Panc1 (cell line): ENCODE measurements at regions not wholly inside any gene's neighbourhood (a gene's known extent, or its start where the extent isn't known, plus 50 kb on each side); places are given as distances from the start of the nearest gene placed in this dataset.

ENCODE experiments used
- ATAC-seq: fragments of 200-7000 bp; cut with Tn5 transposase; 2 replicates; pipeline ENCODE4 v1.9.1; 2020; ENCODE audit warnings: mild to moderate bottlenecking, moderate library complexity
- BruUV-seq: library from RNA; stranded (reverse); fragments of 400-500 nt; replicated peaks from 2 replicates; lab custom pipeline; 2021; lab: Mats Ljungman, UMichigan
- CTCF ChIA-PET: fragments of 300-600 bp; sonication (Branson Sonifier 250); formaldehyde crosslinking; loops from one replicate; lab custom pipeline; 2022; ENCODE audit warnings: antibody characterized with exemption; lab: Charles Lee
- POLR2A ChIA-PET: fragments of 300-600 bp; sonication (Branson Sonifier 250); formaldehyde crosslinking; loops from one replicate; lab custom pipeline; 2022; ENCODE audit warnings: antibody characterized with exemption; lab: Charles Lee
- DNase-seq: peaks from one replicate; pipeline ENCODE4 v3.0.0-alpha.2; 2010; ENCODE audit warnings: low read depth, low spot score
- H3K27ac ChIP-seq: 2 replicates; pipeline ENCODE4 v1.5.1; 2011; ENCODE audit warnings: mild to moderate bottlenecking, low read length, inconsistent platforms
- H3K27me3 ChIP-seq: fragments of 200-500 bp; sonication (Bioruptor generic); 2 replicates; pipeline ENCODE4 v1.6.0; 2014; ENCODE audit warnings: low read length, inconsistent platforms; ENCODE audit not compliant: control insufficient read depth, insufficient read depth
- H3K36me3 ChIP-seq: fragments of 200-500 bp; sonication (Bioruptor generic); 2 replicates; pipeline ENCODE4 v1.5.1; 2014; ENCODE audit warnings: inconsistent platforms, mild to moderate bottlenecking, low read length, moderate library complexity; ENCODE audit not compliant: control insufficient read depth, insufficient read depth
- H3K4me1 ChIP-seq: 2 replicates; pipeline ENCODE4 v1.5.1; 2011; ENCODE audit warnings: inconsistent platforms, mild to moderate bottlenecking, low read length, moderate library complexity; ENCODE audit not compliant: control insufficient read depth, insufficient read depth
- H3K4me3 ChIP-seq, 2 experiments: 2 replicates each; pipeline ENCODE4 v1.5.1; 2011 to 2012; ENCODE audit warnings: low read depth in 2 of 2, low read length in 2 of 2, mild to moderate bottlenecking in 2 of 2, inconsistent platforms in 1 of 2, moderate library complexity in 1 of 2
- H3K9me3 ChIP-seq: fragments of 200-500 bp; sonication (Bioruptor generic); 2 replicates; pipeline ENCODE4 v1.5.1; 2014; ENCODE audit warnings: low read depth, mild to moderate bottlenecking, inconsistent platforms, low read length, moderate library complexity; ENCODE audit not compliant: control insufficient read depth, insufficient read depth
- POLR2AphosphoS5 ChIP-seq: IDR thresholded peaks from 2 replicates; pipeline ENCODE4 v1.6.1; 2012; ENCODE audit warnings: mild to moderate bottlenecking, low read depth, low read length, moderate library complexity
- SIN3A ChIP-seq: IDR thresholded peaks from 2 replicates; pipeline ENCODE4 v1.6.1; 2012; ENCODE audit warnings: low read depth, mild to moderate bottlenecking, low read length, moderate library complexity, borderline replicate concordance; ENCODE audit not compliant: insufficient read depth
- TCF7L2 ChIP-seq: IDR thresholded peaks from 2 replicates; pipeline ENCODE4 v1.6.1; 2011; ENCODE audit warnings: mild to moderate bottlenecking, low read depth, low read length, inconsistent platforms
- in situ Hi-C: cut with HindIII; loops from 2 replicates; pipeline ENCODE4 v1.10.0; 2016; ENCODE audit warnings: low sequenced_read_pairs, low pct_unique_long_range_greater_than_20kb
- intact Hi-C: fragments of 100-400 bp; cut with micrococcal nuclease; formaldehyde crosslinking; loops from one replicate; pipeline ENCODE4 v1.10.0; 2022; ENCODE audit not compliant: unreplicated experiment
- TF ChIP-seq, protein P1 (sequence below), 2 experiments: IDR thresholded peaks; 2 replicates each; pipeline ENCODE4 v1.6.1; 2011 to 2012; ENCODE audit warnings: low read depth in 2 of 2, control low read depth in 1 of 2, low read length in 1 of 2, mild to moderate bottlenecking in 1 of 2, moderate library complexity in 1 of 2; ENCODE audit not compliant: insufficient read depth in 1 of 2
- TF ChIP-seq, protein P2 (sequence below): fragments of 450-650 bp; IDR thresholded peaks from 2 replicates; pipeline ENCODE4 v1.5.1; 2017; ENCODE audit warnings: mild to moderate bottlenecking

DNA sequence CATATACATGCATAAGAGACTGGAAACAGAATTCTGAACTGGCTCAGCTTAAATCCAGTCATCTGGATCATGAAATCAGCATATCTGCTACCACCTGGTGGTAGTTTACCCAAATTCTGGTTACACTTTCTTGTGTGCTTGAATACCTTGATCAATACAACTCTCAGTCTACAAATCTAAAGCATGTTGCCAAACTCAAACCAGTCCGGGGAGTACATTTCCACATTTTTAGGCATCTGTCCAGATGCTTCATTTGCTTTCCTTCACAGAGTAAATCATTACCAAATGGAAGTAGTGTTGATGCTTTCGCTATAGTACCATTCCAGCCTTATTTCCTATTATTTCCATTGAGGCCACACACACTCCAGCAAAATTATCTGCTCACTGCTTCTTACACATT is 126.4 kb downstream of the P2RY1 start:
- Histone ChIP-seq H3K27ac (no peak overlapping the region), H3K27me3 (no peaks in the 10 kb centered on the region), H3K4me1 (no peaks in the 10 kb centered on the region), H3K4me3 (no peak overlapping the region), H3K36me3 (no peaks in the 10 kb centered on the region), H3K9me3 (no peaks in the 10 kb centered on the region)
- ATAC-seq (no peak), DNase-seq (no peak)
- in situ Hi-C loops (no loop called here), intact Hi-C loops (no loop called here)
- TF ChIP-seq, protein P1, sequence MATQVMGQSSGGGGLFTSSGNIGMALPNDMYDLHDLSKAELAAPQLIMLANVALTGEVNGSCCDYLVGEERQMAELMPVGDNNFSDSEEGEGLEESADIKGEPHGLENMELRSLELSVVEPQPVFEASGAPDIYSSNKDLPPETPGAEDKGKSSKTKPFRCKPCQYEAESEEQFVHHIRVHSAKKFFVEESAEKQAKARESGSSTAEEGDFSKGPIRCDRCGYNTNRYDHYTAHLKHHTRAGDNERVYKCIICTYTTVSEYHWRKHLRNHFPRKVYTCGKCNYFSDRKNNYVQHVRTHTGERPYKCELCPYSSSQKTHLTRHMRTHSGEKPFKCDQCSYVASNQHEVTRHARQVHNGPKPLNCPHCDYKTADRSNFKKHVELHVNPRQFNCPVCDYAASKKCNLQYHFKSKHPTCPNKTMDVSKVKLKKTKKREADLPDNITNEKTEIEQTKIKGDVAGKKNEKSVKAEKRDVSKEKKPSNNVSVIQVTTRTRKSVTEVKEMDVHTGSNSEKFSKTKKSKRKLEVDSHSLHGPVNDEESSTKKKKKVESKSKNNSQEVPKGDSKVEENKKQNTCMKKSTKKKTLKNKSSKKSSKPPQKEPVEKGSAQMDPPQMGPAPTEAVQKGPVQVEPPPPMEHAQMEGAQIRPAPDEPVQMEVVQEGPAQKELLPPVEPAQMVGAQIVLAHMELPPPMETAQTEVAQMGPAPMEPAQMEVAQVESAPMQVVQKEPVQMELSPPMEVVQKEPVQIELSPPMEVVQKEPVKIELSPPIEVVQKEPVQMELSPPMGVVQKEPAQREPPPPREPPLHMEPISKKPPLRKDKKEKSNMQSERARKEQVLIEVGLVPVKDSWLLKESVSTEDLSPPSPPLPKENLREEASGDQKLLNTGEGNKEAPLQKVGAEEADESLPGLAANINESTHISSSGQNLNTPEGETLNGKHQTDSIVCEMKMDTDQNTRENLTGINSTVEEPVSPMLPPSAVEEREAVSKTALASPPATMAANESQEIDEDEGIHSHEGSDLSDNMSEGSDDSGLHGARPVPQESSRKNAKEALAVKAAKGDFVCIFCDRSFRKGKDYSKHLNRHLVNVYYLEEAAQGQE (IDR thresholded peaks at IDR 0.05; ENCODE audit: insufficient read depth in 1 of 2, low read depth in 2 of 2, low read length in 1 of 2): no peak
- TF ChIP-seq, protein P2, sequence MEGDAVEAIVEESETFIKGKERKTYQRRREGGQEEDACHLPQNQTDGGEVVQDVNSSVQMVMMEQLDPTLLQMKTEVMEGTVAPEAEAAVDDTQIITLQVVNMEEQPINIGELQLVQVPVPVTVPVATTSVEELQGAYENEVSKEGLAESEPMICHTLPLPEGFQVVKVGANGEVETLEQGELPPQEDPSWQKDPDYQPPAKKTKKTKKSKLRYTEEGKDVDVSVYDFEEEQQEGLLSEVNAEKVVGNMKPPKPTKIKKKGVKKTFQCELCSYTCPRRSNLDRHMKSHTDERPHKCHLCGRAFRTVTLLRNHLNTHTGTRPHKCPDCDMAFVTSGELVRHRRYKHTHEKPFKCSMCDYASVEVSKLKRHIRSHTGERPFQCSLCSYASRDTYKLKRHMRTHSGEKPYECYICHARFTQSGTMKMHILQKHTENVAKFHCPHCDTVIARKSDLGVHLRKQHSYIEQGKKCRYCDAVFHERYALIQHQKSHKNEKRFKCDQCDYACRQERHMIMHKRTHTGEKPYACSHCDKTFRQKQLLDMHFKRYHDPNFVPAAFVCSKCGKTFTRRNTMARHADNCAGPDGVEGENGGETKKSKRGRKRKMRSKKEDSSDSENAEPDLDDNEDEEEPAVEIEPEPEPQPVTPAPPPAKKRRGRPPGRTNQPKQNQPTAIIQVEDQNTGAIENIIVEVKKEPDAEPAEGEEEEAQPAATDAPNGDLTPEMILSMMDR: peak; percentile 45; the same call in 1 of the 2 replicates
- no TSS peak for BruUV-seq
- ChIA-PET POLR2A (no interaction called here), CTCF (no interaction called here)

DNA sequence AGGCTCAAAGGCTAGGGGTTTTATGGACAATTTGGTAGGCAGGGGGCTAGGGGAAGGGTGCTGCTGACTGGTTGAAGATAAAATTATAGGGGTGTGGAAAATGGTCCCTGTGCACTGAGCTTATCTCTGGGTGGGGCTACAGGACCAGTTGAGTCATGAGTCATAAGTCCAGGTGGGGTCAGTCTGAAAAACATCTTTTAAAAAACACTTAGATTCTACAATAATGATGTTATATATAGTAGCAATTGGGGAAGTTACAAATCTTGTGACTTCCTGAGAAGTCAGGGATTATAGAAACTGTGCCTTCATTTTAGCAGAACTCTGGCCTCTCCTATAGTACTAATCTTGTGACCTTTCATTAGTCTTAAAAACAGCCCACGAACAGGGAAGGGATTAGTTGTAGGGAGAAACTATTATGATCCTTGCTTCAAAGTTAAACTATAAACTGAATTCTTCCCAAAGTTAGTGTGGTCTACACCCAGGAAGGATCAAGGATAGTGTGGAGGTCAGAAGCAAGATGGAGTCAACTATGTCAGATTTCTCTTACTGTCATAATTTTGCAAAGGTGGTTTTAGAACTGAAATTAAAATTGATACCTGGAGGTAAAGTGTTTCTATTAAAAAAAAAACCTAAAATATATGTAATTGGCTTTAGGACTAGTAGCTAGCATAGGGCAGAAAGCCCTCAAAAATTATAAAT is 130.1 kb downstream of the P2RY1 start:
- DNase-seq (no peak), ATAC-seq (no peak)
- Histone ChIP-seq H3K9me3 (no peaks in the 10 kb centered on the region), H3K27me3 (no peaks in the 10 kb centered on the region), H3K27ac (no peak overlapping the region), H3K36me3 (no peaks in the 10 kb centered on the region), H3K4me1 (no peaks in the 10 kb centered on the region), H3K4me3 (no peak overlapping the region)
- in situ Hi-C loops (no loop called here), intact Hi-C loops (no loop called here)
- POLR2A ChIA-PET: no interaction called here
- no TSS peak for BruUV-seq
- CTCF ChIA-PET: no interaction called here
- no peak for TF ChIP-seq TCF7L2
- TF ChIP-seq, protein P1 (IDR thresholded peaks at IDR 0.05; ENCODE audit: insufficient read depth in 1 of 2, low read depth in 2 of 2, low read length in 1 of 2): no peak
- no peak for TF ChIP-seq POLR2AphosphoS5
- no peak for TF ChIP-seq SIN3A
